ENCODE measurements at regions not wholly inside any gene's neighbourhood (a gene's known extent, or its start where the extent isn't known, plus 50 kb on each side); places are given as distances from the start of the nearest gene placed in this dataset.

- TF ChIP-seq CTCF (IDR thresholded peaks at IDR 0.05; ENCODE audit: low read depth, low read length, missing control alignments), result no peak
- no peak overlapping the region for H3K4me3 ChIP-seq (replicated peaks; ENCODE audit: low read depth, low read length)
- no peak for DNase-seq (ENCODE audit: extremely low read depth, low read depth)
Measured at GRCh38 chr18:22307528-22307927, 110.2 kb downstream of the CTAGE1 start.

DNA sequence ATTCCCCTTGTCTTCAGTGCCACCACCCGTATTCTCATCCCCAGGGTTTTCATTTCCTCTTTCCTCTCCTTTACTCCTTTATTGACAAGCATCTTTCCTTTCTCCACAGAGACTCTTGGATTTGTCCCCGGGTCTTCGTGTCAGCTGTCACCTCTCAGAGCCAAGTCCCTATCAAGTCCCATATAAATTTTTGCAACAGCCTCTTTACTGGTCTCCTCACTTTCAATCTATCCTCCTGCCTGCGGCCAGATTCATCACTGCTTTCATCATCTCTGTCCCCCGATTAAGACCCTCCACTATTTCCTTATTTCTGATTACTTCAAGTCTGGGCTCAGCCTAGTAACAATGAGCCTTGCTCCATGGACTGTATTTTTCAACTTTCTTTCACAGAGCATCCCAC is 113.8 kb downstream of the CTAGE1 start:
- no peak for TF ChIP-seq CTCF (IDR thresholded peaks at IDR 0.05; ENCODE audit: low read depth, low read length, missing control alignments)
- no peak for DNase-seq (ENCODE audit: extremely low read depth, low read depth)
- H3K4me3 ChIP-seq (replicated peaks; ENCODE audit: low read depth, low read length), result no peak overlapping the region

DNA sequence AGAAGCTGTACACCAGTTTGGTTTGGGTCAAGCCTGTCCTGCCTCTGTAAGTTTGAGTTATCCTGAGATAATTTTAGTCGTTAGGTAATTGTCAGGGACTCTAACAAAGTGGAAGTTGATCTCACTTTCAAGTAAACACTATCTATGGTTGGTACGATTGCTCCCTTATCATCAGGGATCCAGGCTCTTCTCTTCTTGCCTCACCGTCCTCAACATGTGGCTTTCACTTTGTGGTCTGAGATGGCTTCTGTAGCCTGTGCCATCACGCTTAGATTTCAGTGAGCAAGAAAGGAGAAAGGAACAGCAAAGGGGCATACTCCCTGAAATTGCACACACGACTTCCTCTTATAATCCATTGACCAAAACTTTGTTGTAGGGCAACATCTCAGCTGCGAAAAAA is 115.6 kb downstream of the CTAGE1 start:
- H3K4me3 ChIP-seq (replicated peaks; ENCODE audit: low read depth, low read length), result no peak overlapping the region
- DNase-seq (ENCODE audit: extremely low read depth, low read depth), result no peak
- no peak for TF ChIP-seq CTCF (IDR thresholded peaks at IDR 0.05; ENCODE audit: low read depth, low read length, missing control alignments)

DNA sequence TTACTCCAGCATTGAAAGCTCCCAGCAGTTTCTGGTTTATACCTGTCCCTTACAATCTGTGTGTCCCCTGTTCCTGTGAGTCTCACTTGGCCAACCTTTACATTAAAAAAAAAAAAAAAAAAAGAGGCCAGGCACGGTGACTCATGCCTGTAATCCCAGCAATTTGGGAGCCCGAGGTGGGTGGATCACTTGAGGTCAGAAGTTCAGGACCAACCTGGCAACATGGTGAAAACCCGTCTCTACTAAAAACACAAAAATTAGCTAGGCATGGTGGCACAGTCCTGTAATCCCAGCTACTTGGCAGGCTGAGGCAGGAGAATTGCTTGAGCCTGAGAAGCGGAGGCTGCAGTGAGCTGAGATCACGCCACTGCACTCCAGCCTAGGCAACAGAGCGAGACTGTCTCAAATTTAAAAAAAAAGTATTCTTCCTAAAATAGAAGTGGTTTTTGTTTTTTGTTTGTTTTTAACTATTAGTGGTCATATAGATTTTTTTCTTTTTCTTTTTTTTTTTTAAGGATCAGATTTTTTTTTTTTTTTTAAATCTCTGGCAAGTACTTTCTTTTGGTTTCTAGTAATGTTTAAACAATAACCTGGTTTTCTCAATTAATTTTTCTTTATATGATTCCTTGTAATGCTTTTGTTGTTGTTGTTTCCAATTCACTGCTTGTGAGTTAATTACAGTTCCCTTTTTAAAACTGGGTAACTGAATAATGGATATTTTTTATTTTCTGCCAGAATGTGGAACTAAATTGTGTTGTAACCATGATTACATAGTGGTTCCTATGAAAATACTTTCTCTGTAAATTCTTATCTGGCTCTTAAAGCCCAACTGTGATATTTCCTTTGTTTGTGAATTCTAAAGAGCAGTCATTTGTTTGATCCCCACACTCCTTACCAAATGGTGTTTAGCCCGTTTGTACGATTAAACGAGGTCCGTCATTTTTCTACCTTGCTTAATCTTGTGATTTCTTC is 116.8 kb downstream of the CTAGE1 start:
- TF ChIP-seq CTCF (IDR thresholded peaks at IDR 0.05; ENCODE audit: low read depth, low read length, missing control alignments), result no peak
- no peak for DNase-seq (ENCODE audit: extremely low read depth, low read depth)
- no peak overlapping the region for H3K4me3 ChIP-seq (replicated peaks; ENCODE audit: low read depth, low read length)

DNA sequence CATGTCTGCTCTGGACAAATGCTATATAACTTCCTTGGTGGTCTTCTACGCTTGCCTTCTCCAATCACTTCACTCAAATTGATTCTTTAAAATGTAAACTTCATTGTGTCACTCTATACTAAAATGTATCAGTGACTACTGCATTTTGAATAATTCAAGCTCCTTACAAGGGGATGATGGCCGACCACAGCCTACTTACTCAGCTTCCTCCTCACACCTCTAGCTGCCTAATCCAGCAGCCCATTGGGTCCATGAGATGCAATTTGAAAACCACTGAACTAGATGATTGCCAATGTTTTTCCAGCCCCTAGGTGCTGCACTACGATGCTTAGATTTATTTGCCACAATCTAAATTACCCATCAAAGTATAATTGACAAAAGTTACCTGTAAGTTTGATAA is 120.7 kb downstream of the CTAGE1 start:
- TF ChIP-seq CTCF (IDR thresholded peaks at IDR 0.05; ENCODE audit: low read depth, low read length, missing control alignments), result no peak
- no peak for DNase-seq (ENCODE audit: extremely low read depth, low read depth)
- no peak overlapping the region for H3K4me3 ChIP-seq (replicated peaks; ENCODE audit: low read depth, low read length)

DNA sequence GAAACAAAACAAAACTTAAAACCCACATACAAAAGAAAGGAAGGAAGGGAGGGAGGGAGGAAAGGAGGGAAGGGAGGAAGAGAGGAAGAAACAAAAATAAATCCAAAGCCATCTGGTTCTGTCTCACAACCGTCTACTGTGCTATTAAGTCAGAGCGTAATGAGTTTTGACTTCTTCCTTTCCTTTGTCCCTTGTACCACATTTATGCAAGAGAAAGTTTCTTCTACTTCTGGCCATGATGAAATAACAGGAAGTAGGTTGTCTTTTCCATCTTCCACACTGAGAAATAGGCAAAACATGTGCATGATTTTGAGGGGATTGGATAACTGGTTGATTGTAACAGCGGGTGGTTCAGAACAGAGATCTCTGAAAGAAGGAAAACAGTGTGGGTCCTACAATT is 121.4 kb downstream of the CTAGE1 start:
- no peak for DNase-seq (ENCODE audit: extremely low read depth, low read depth)
- no peak overlapping the region for H3K4me3 ChIP-seq (replicated peaks; ENCODE audit: low read depth, low read length)
- TF ChIP-seq CTCF (IDR thresholded peaks at IDR 0.05; ENCODE audit: low read depth, low read length, missing control alignments), result no peak
